NB4 (cell line): ENCODE measurements at regions not wholly inside any gene's neighbourhood (a gene's known extent, or its start where the extent isn't known, plus 50 kb on each side); places are given as distances from the start of the nearest gene placed in this dataset.

Source experiments
- DNase-seq: peaks from one replicate; pipeline ENCODE4 v3.0.0; 2010; ENCODE audit warnings: low read depth
- H3K4me3 ChIP-seq: one replicate; pipeline ENCODE4 v1.5.1; 2011; ENCODE audit warnings: mild to moderate bottlenecking, low read depth, low read length, moderate library complexity
- CTCF ChIP-seq: IDR thresholded peaks from one replicate; pipeline ENCODE4 v1.5.1; 2012; ENCODE audit warnings: low read depth, low read length
- MAX ChIP-seq: IDR thresholded peaks from 2 replicates; pipeline ENCODE4 v1.6.1; 2011; ENCODE audit warnings: low read depth, low read length
- MYC ChIP-seq: IDR thresholded peaks from 2 replicates; pipeline ENCODE4 v1.6.1; 2011; ENCODE audit warnings: low read depth, low read length
- POLR2A ChIP-seq: IDR thresholded peaks from 2 replicates; pipeline ENCODE4 v1.6.1; 2011; ENCODE audit warnings: mild to moderate bottlenecking; ENCODE audit not compliant: insufficient read length; ENCODE audit errors: extremely low read depth

GRCh38 chr5:89372176-89372575, 489.2 kb upstream of the MEF2C start:
- TF ChIP-seq CTCF (no peak), POLR2A (no peak), MYC (no peak), MAX (no peak)
- no peak for DNase-seq
- no peak overlapping the region for H3K4me3 ChIP-seq

- no peak overlapping the region for H3K4me3 ChIP-seq
- DNase-seq = no peak
- no peak for TF ChIP-seq MYC
- no peak for TF ChIP-seq CTCF
- TF ChIP-seq POLR2A = no peak
- TF ChIP-seq MAX = no peak
Observed at GRCh38 chr5:89371646-89372045, 488.7 kb upstream of the MEF2C start.

GRCh38 chr5:89359046-89359445, 476.1 kb upstream of the MEF2C start:
- DNase-seq = no peak
- H3K4me3 ChIP-seq = no peak overlapping the region
- TF ChIP-seq POLR2A (no peak), CTCF (no peak), MYC (no peak), MAX (no peak)

GRCh38 chr5:89353837-89354551, 471.0 kb upstream of the MEF2C start:
- DNase-seq = no peak
- no peak overlapping the region for H3K4me3 ChIP-seq
- TF ChIP-seq MYC (no peak), MAX (no peak), POLR2A (no peak), CTCF (no peak)

GRCh38 chr5:89351975-89352374, 469.0 kb upstream of the MEF2C start:
- no peak overlapping the region for H3K4me3 ChIP-seq
- no peak for DNase-seq
- TF ChIP-seq MYC (no peak), POLR2A (no peak), MAX (no peak), CTCF (no peak)

- TF ChIP-seq MYC (no peak), CTCF (no peak), MAX (no peak), POLR2A (no peak)
- DNase-seq = no peak
- H3K4me3 ChIP-seq = no peak overlapping the region
Observed at GRCh38 chr5:89351222-89351621, 468.2 kb upstream of the MEF2C start.
